Lung (tissue), 11 donors: ENCODE measurements at regions not wholly inside any gene's neighbourhood (a gene's known extent, or its start where the extent isn't known, plus 50 kb on each side); places are given as distances from the start of the nearest gene placed in this dataset.

ENCODE experiments used
- ATAC-seq: fragments of 200-7000 bp; cut with Tn5 transposase; one replicate; pipeline ENCODE4 v1.9.1; 2020; ENCODE audit warnings: moderate number of reproducible peaks; ENCODE audit not compliant: insufficient read depth, low FRiP score
- DNase-seq, 3 donors: peaks; one replicate each; pipeline ENCODE4 v3.0.0-alpha.2; 2013 to 2017
- H3K27ac ChIP-seq, 2 donors: one replicate each; pipeline ENCODE4 v1.5.1; 2013; ENCODE audit warnings: mild to moderate bottlenecking in 2 of 2, moderate library complexity in 2 of 2, control low read depth in 1 of 2, inconsistent platforms in 1 of 2, low read depth in 1 of 2, low read length in 1 of 2
- H3K27me3 ChIP-seq, 3 donors: one replicate each; pipeline ENCODE4 v1.5.1; 2013; ENCODE audit warnings: low read length in 2 of 3; ENCODE audit not compliant: control insufficient read depth in 3 of 3, insufficient read depth in 3 of 3
- H3K36me3 ChIP-seq, 4 donors: one replicate each; pipeline ENCODE4 v1.5.1; 2013; ENCODE audit warnings: low read length in 4 of 4, mild to moderate bottlenecking in 1 of 4, moderate library complexity in 1 of 4; ENCODE audit not compliant: control insufficient read depth in 4 of 4, insufficient read depth in 4 of 4
- H3K4me1 ChIP-seq, 5 donors: one replicate each; pipeline ENCODE4 v1.5.1; 2013; ENCODE audit warnings: low read length in 5 of 5, mild to moderate bottlenecking in 2 of 5, moderate library complexity in 1 of 5; ENCODE audit not compliant: control insufficient read depth in 5 of 5, insufficient read depth in 5 of 5
- H3K4me3 ChIP-seq: one replicate; pipeline ENCODE4 v1.5.1; 2013; ENCODE audit warnings: mild to moderate bottlenecking, control low read depth, moderate library complexity
- H3K9ac ChIP-seq, 2 donors: one replicate each; pipeline ENCODE4 v1.5.1; 2013; ENCODE audit warnings: low read length in 2 of 2, control low read depth in 1 of 2; ENCODE audit not compliant: insufficient read depth in 1 of 2
- H3K9me3 ChIP-seq, 4 donors: one replicate each; pipeline ENCODE4 v1.5.1; 2013; ENCODE audit warnings: low read length in 3 of 4, mild to moderate bottlenecking in 1 of 4, moderate library complexity in 1 of 4; ENCODE audit not compliant: control insufficient read depth in 4 of 4, insufficient read depth in 3 of 4
- CTCF ChIP-seq: IDR thresholded peaks from 2 replicates; pipeline ENCODE4 v1.5.1; 2012; ENCODE audit warnings: mild to moderate bottlenecking; ENCODE audit errors: control extremely low read depth, extremely low read depth
- WGBS, 2 donors: extraction: QIAGEN DNeasy Blood & Tissue Kit; methylation state at CpG; one replicate each; pipeline ENCODE4 v1.1.7; 2013; 5-methylcytosine and 5-hydroxymethylcytosine counted together
- donor health status: control.
- donor health status: control.
- donor health status: Bipolar disorder and iron deficiency.
- donor health status: healthy.
- donor health status: DM: yes; HTN: yes; CAD: no.

- no peak for ATAC-seq
- peak in 1 of 3 donors; percentile 46 for DNase-seq
- Histone ChIP-seq H3K9ac (no peak overlapping the region), H3K4me3 (no peak overlapping the region), H3K27ac (no peak overlapping the region), H3K27me3 (no peaks in the 10 kb centered on the region), H3K36me3 (no peaks in the 10 kb centered on the region), H3K9me3 (no peaks in the 10 kb centered on the region), H3K4me1 (peaks cover 2 to 71% (median 17%) of the 10 kb centered on the region in 5 donors)
- 68 to 77% methylated on average over 1 of the region's 1 CpG for WGBS, 2 donors
- no peak for TF ChIP-seq CTCF
Measured at GRCh38 chr3:178062126-178062525, 474.1 kb upstream of the KCNMB2 start.

GRCh38 chr3:178063461-178063860, 472.8 kb upstream of the KCNMB2 start:
- no peak for TF ChIP-seq CTCF
- no peak overlapping the region for H3K9ac ChIP-seq
- no peak overlapping the region for H3K4me3 ChIP-seq
- H3K27me3 ChIP-seq = no peaks in the 10 kb centered on the region
- ATAC-seq = no peak
- no peak overlapping the region for H3K27ac ChIP-seq
- peaks cover 2 to 67% (median 17%) of the 10 kb centered on the region in 5 donors for H3K4me1 ChIP-seq
- no peaks in the 10 kb centered on the region for H3K9me3 ChIP-seq
- H3K36me3 ChIP-seq = no peaks in the 10 kb centered on the region
- DNase-seq = peak; percentile 83 to 90 (median 89)
- 26% methylated on average over 1 of the region's 1 CpG for WGBS, 2 donors

GRCh38 chr3:178067721-178068120, 468.5 kb upstream of the KCNMB2 start:
- H3K9ac ChIP-seq = no peak overlapping the region
- H3K4me1 ChIP-seq = peaks cover 0 to 52% (median 11%) of the 10 kb centered on the region in 5 donors
- H3K27ac ChIP-seq = no peak overlapping the region
- DNase-seq (no peak), ATAC-seq (no peak)
- H3K36me3 ChIP-seq = no peaks in the 10 kb centered on the region
- no peaks in the 10 kb centered on the region for H3K9me3 ChIP-seq
- TF ChIP-seq CTCF = no peak
- H3K4me3 ChIP-seq = no peak overlapping the region
- 56 to 67% methylated on average over 1 of the region's 1 CpG for WGBS, 2 donors
- no peaks in the 10 kb centered on the region for H3K27me3 ChIP-seq
